Spleen (tissue), 7 donors: ENCODE measurements at regions not wholly inside any gene's neighbourhood (a gene's known extent, or its start where the extent isn't known, plus 50 kb on each side); places are given as distances from the start of the nearest gene placed in this dataset.

ENCODE experiments used
- POLR2AphosphoS5 ChIP-seq, 3 donors: sonication (generic); formaldehyde crosslinking; IDR thresholded peaks; one replicate each; pipeline ENCODE4 v1.5.1; 2017; ENCODE audit warnings: antibody characterized with exemption in 3 of 3
- TF ChIP-seq, protein P1 (sequence below), 11 experiments: fragments of 200-600 bp in 7 of 11; fragments of 450-650 bp in 4 of 11; sonication (generic) in 4 of 11; IDR thresholded peaks in 8 of 11; conservative IDR thresholded peaks in 3 of 11; 1 replicate in 7 of 11; 2 replicates in 4 of 11; pipeline versions ENCODE4 v1.4.0 to v1.8.0; 2016 to 2021; ENCODE audit warnings: antibody characterized with exemption in 11 of 11, inconsistent platforms in 4 of 11, mild to moderate bottlenecking in 1 of 11
- donor health status: DM: no; HTN: no; CAD: no; lungs with moderate emphysema.
- donor health status: DM: no; HTN: no; CAD: no.
- donor health status: DM: no; HTN: no; CAD: no.

DNA sequence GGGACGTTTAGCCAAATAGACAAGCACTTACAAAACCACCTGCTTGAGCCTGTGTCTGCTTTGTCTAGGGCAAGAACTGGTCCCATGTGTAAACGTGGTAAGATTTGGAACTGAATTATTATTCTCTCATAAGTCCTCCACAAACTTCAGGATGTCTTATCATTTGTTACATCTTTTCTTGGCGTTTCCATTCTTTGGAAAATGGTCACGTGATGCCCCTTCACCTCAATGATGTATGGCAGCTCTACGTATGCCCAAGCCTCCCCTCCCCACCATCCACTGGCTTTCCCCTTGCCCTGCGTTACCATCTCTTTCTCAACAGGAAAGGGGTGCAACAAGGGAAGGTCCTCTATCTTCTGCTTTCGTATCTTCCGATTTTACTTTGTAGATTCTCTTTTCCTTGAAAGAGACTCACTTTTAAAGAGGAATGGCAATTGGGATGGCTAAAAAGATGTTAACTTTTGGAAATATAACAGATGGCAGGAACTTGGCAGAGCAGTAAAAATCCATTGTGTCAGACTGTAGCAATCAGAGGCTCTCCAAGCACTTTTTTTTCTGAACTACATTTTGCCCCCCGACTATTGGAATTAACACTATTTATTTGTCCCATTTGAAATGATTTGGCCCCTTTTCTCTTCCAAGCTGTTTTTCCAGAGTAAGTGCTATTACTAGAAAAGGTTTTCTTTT lies 117.6 kb downstream of the FAT3 start:
- TF ChIP-seq, protein P1, sequence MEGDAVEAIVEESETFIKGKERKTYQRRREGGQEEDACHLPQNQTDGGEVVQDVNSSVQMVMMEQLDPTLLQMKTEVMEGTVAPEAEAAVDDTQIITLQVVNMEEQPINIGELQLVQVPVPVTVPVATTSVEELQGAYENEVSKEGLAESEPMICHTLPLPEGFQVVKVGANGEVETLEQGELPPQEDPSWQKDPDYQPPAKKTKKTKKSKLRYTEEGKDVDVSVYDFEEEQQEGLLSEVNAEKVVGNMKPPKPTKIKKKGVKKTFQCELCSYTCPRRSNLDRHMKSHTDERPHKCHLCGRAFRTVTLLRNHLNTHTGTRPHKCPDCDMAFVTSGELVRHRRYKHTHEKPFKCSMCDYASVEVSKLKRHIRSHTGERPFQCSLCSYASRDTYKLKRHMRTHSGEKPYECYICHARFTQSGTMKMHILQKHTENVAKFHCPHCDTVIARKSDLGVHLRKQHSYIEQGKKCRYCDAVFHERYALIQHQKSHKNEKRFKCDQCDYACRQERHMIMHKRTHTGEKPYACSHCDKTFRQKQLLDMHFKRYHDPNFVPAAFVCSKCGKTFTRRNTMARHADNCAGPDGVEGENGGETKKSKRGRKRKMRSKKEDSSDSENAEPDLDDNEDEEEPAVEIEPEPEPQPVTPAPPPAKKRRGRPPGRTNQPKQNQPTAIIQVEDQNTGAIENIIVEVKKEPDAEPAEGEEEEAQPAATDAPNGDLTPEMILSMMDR (IDR thresholded peaks at IDR 0.05 in 8 of 11, conservative IDR thresholded peaks at IDR 0.05 in 3 of 11): no peak
- TF ChIP-seq POLR2AphosphoS5 (IDR thresholded peaks at IDR 0.05): no peak
